ENCODE measurements at regions not wholly inside any gene's neighbourhood (a gene's known extent, or its start where the extent isn't known, plus 50 kb on each side); places are given as distances from the start of the nearest gene placed in this dataset.

DNA sequence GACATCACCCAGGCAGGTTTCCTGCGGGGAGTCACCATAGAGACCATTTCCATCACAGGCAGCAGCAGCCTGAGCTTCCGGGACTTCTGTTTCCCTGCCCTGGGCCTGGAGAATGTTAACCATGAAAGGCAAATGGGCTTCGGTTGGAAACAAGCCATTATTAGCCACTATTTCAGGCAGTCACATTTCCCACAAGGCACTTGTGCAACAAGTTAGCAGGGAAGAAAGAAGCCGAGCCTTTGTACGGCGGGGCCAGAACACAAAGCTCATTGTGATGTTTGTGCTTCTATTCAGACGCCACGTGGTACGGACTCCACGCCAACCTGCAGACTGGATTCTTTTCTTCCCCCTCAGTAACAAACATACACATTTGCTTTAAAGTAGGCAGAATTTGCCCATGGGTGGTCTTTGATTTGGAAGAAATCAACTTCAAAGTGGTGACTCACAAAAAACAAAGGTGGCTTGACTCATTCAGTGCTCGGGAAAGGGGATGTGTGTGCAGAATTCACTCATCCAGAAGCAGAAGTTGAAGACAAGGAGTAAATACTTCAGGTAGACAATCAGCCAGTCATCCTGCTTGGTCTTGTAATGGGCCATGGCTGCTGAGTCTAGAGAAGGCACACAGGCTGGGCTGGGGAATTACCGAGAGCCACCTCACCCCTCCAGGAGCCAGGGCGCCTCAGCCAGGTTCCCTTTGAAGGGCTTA lies 154.2 kb upstream of the PRMT8 start:
- no peak for DNase-seq

DNA sequence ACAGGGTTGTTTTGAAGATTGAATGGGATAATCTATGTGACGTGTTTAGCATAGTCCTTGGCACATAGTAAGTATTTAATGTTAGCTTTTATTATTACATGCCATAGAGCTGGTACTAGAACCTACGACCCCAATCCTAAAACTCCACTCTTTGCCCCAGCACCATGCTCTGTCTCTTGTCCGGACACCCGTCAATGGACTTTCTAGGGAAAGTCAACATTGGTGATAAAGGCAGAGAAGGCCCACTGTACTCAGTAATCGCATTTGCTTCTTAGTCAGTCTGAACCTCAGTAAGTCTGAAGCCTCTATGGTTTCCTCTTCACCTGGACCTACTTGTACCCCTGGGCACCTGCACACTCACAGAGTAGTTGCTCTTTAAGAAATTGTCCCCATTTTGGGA lies 153.1 kb upstream of the PRMT8 start:
- DNase-seq: no peak

DNA sequence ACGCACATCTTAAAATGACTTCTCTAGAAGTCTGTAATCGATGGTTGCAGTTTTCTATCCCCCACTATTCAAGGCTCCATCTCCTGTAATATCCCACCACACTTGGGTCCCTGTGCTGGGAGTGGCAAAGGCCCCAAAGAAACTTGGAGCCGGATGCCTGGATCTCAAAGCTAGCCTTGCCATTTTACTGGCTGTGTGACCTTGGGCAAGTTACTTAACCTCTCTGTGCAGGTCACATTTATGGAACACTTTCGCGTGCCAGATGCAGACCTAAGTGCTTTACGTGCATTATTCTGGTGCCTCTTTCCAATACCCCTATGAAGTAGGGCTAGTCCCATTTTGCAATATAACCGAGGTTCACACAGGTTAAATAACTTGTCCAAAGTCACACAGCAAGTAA lies 151.8 kb upstream of the PRMT8 start:
- no peak for DNase-seq

DNA sequence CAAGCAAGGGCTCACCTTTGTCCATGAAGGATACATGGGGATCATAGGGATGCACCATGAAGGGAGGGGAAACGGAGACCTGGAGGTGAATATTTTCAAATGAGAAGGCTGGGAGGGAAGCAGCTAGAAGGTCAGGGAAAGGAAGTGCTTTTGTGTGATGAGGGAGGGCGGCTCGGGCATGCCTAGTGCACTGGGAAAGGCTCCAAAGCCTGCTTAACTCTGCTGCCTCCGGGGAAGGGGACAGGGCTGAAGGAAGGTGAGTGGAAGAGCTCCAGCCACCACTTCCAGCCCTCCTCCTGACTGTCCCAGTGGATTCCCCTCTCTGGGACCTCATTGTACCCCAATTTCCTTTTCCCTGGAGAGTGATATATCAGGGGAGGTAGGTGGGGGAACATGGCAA lies 149.4 kb upstream of the PRMT8 start:
- no peak for DNase-seq

GRCh38 chr12:3342051-3342450 lies 149.0 kb upstream of the PRMT8 start:
- peak; percentile 75 for DNase-seq

DNA sequence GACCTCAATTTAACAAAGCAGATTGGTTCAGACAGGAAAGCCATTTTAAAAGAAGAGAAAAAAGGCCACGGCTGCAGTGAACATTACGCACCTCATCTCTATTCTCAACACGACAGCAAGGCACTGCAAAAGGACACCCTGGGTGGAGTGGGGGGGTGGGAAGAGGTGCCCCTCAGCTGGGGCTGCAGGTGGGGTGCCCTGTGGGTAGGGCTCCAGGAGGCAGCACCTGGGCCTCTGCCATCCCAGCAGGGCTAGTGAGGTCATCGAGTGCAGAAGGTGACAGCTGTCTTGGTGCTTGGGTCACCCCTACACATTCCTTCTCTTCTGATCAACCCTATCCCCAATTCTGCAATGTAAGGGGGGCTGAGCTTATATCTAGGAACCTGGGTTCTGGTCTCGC lies 142.9 kb upstream of the PRMT8 start:
- DNase-seq: no peak

DNA sequence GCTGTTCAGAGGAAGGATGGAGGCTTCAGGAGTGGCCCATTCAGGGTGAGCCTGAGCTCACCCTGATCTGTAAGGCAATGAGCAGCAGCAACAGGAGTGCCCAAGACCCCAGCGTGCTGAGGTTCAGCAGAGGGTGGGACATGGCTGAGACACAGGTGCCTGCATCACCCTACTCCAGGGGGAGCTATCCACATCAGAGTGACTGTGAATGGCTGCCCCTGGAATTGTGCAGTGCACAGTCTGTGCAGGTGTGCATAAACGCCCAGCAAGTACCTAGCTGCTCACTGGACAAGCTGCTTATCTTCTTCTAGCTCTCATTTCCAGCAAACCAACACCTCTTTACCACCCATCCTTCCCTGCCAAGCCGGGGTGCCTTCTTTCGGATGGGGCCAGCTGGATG lies 140.6 kb upstream of the PRMT8 start:
- DNase-seq: no peak

- no peak for DNase-seq
These were observed 139.3 kb upstream of the PRMT8 start for GRCh38 chr12:3351731-3352130.

DNA sequence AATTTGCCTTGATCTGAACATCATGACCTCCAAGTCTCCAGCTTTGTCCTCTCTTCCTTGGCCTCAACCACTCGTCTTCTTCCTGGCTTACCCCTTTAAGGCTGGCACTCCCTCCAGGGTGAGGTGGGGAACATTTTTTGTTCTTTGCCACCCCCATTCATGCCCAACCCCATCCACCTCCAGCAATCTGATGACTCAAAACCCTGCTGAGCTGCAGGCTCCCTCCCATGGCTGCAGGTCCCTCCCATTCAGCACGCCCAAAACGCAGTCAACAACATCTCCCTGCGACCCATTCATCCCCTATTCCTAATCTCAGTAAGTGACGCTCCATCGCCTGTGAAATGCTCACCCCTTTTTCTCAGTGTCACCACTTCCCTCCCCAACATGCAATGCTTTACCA lies 138.8 kb upstream of the PRMT8 start:
- DNase-seq: no peak

- DNase-seq: no peak
These were observed 137.4 kb upstream of the PRMT8 start for GRCh38 chr12:3353621-3354020.

GRCh38 chr12:3354586-3354985 lies 136.4 kb upstream of the PRMT8 start:
- no peak for DNase-seq

- DNase-seq: no peak
These were observed 135.6 kb upstream of the PRMT8 start for GRCh38 chr12:3355378-3355900.

DNA sequence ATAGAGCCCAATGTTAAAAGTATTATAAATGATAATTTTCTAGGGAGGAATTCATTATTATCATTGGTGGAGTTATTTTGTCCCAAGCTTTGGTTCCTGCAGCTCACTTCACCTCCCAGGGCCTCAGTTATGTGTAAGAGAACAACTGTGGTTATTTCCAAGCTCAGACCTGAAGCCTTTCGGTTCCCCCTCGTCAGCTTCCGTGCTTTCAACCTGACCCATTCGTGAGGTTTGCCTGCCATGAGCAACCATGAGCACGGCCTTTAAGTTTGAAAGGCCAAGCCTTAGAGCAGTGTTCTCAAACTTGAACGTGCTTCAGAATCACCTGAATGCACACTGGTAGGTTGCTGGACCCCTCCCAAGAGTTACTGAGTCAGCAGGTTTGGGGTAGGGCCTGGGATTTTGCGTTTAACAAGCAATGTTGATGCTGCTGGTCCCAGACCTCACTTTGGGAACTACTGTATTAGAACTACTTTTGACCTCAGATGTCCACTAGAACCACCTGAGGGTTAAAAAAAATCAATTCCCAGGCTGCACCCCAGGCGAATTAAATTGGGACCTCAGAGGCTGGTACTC lies 133.0 kb upstream of the PRMT8 start:
- no peak for DNase-seq

DNA sequence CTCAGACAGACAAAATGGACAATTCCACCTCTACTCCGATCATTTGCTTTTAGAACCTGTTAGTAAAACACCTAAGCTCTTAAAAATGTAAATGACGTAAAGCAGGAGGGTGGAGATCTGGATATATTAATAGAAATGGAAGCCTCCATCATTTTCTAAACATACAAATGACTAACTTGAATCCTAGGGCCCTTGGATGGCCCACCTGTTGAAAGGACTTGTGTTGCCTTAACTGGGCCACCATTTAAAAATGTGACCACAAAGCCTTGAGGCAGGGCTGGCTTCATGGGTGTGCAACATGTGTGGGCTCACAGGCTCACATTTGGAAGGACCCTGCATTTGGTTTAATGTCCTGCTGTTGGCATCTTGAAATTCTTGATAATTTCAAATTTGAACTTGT lies 131.5 kb upstream of the PRMT8 start:
- no peak for DNase-seq

- DNase-seq: no peak
These were observed 129.9 kb upstream of the PRMT8 start for GRCh38 chr12:3361146-3361545.

DNA sequence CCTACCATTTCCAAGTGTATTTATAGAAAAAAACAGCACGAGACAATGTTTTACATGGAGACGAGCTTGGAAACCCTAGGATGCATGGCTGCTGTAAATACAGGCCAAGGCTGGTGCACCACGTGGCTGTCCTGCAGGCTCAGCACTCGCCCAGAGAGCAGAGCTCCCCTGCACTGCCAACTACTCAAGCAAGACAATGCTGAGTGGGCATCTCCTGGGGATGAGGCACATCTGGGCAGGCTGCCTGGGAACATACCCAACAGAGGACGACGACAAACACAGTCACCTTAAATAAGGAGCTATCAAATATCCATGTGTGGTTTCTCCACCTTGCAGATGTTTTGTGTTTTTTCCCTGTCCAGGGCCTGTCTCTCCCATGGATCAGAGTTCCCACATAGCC lies 128.3 kb upstream of the PRMT8 start:
- peak; percentile 73 for DNase-seq

DNA sequence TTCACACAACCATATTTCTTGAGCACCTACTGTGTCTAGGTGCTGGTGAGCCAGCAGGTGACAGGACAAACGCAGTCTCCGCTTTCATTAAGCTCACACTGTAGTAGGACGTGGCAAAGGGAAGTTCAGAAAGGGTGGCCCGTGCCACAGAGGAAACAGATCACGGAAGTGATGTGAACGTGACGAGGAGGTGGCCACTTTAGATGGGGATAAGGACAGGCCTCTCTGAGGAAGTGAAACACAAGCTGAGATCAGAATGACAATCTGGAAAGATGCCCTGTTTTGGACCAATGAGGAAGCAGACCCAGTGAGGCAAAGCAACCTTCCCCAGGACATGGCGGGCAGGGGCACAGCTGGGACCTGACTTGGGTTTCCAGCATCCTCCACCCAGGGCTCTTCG lies 127.4 kb upstream of the PRMT8 start:
- no peak for DNase-seq

GRCh38 chr12:3364226-3364625 lies 126.8 kb upstream of the PRMT8 start:
- no peak for DNase-seq

DNA sequence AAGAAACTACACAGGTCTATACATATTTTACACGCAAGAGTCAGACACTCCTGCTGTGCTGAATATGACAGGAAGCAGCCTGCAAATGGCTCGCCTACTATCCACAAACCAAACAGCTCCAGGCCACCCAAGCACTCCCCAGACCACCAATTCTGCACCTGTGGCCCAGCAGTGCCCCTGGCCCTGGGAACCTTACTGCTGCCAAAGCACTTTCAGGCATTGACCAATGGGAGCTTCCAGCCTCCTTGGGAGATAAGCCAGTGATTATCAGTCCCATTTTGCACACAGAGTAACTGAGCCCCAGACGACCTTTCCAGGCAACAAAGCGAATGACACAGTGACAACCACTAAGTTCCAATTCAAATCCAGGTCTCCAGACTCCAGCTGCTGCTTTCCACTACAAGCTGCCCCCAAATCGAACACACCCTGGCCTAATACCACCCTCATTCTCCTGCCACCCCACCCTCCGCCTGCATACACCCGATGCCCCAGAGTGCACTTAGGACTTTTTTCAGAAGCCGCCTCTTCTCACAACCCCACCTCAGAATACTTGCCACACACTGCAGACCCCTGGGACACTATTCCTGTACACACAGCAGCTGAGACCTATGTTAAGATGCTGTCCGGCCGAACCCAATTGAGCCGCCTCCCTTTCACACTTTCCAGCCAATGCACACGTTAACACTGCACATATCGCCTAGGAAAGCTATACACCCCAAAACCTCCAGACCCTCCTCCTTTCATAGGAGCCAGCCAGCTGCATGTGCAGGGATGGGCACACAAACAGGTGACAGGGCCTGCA lies 126.1 kb upstream of the PRMT8 start:
- no peak for DNase-seq

DNA sequence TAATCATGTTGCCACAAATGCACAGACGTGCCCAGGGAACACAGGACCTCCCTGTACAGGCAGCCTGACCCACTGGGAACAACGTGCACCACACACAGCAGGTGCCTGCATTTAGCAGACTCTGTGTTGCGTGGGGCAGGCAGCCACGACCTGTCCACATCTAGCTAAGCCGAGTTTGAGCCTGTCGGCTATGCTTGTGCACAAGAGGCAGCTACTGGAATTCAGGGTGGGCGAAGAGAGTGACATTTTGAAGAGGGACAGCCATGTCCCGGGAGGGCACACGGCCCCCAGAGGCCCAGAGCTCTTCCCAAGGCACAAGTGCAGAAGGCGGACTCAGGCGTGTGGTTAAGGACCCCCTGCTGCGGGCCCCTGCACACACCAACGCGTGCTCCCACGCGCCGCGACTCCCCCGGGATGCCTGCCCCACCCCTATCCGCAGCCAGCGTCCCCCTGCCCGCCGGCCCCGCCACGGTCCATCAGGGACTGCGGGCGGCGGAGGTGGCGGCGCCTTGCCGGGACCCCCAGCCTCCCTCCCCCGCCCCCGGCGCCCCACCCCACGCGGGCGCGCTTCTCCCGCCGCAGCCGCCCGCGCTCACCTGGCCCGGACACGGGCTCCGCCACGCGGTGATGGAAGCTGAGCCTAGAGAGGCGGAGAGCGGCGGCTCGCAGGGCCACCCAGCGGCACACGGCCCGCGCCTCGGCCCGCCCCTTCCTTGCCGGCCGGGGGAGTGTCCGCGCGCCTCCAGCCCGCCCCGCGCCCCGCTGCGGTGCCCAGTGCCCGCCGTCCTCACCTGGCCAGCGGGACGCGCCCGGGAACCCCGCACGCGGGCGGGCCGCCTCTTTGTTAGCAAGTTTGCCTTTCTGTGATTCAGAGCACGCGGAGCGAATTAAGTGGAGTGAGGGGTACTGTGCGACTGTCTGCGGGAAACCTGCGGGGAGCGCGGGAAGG lies 125.3 kb upstream of the PRMT8 start:
- no peak for DNase-seq

GRCh38 chr12:3366451-3367110 lies 124.4 kb upstream of the PRMT8 start:
- DNase-seq: no peak

Data from renal pelvis (tissue), 1 donor.